PC-3 (cell line): ENCODE measurements at regions not wholly inside any gene's neighbourhood (a gene's known extent, or its start where the extent isn't known, plus 50 kb on each side); places are given as distances from the start of the nearest gene placed in this dataset.

ENCODE experiments used
- CTCF ChIP-seq: fragments of 300-600 bp; sonication (generic); conservative IDR thresholded peaks from 2 replicates; pipeline ENCODE4 v1.5.1; 2017; ENCODE audit warnings: antibody characterized with exemption, low read depth, mild to moderate bottlenecking, low read length
- EZH2 ChIP-seq: fragments of 300-600 bp; sonication (generic); IDR thresholded peaks from one replicate; pipeline ENCODE4 v1.6.1; 2017; ENCODE audit warnings: antibody characterized with exemption, mild to moderate bottlenecking, low read length; ENCODE audit not compliant: unreplicated experiment
- EZH2phosphoT487 ChIP-seq: fragments of 300-600 bp; sonication (generic); IDR thresholded peaks from 2 replicates; pipeline ENCODE4 v1.6.1; 2018; ENCODE audit warnings: mild to moderate bottlenecking, antibody characterized with exemption, low read length, borderline replicate concordance

GRCh38 chr12:93950311-93950710 lies 198.1 kb upstream of the PLXNC1 start:
- TF ChIP-seq CTCF = no peak
- TF ChIP-seq EZH2phosphoT487 = no peak
- no peak for TF ChIP-seq EZH2
